Common myeloid progenitor, CD34-positive (primary cell): ENCODE measurements at regions not wholly inside any gene's neighbourhood (a gene's known extent, or its start where the extent isn't known, plus 50 kb on each side); places are given as distances from the start of the nearest gene placed in this dataset.
A peak's percentile ranks its signal among the peaks of the same experiment; 100 is the strongest.

Experiments
- CTCF ChIA-PET: fragments of 350-600 bp; sonication (Branson Sonifier 250); formaldehyde crosslinking; loops from one replicate; lab custom pipeline; 2021; ENCODE audit warnings: antibody characterized with exemption; lab: Charles Lee
- POLR2A ChIA-PET: fragments of 350-600 bp; sonication (Branson Sonifier 250); formaldehyde crosslinking; loops from one replicate; lab custom pipeline; 2021; ENCODE audit warnings: antibody characterized with exemption; lab: Charles Lee
- DNase-seq, 3 donors: peaks; one replicate each; pipeline versions ENCODE4 v3.0.0 to v3.0.0-alpha.2; 2013
- H3K27ac ChIP-seq, 2 experiments: 1 replicate in 1 of 2; 2 replicates in 1 of 2; pipeline ENCODE4 v1.7.0; 2013; ENCODE audit warnings: inconsistent platforms in 2 of 2, low read length in 2 of 2, mild to moderate bottlenecking in 2 of 2, low read depth in 1 of 2, moderate library complexity in 1 of 2; ENCODE audit not compliant: severe bottlenecking in 2 of 2, insufficient read depth in 1 of 2, poor library complexity in 1 of 2
- H3K27me3 ChIP-seq, 5 experiments: replicated peaks in 2 of 5; 1 replicate in 3 of 5; 2 replicates in 2 of 5; pipeline versions ENCODE4 v1.6.1 to v1.7.0; 2013; ENCODE audit warnings: low read length in 4 of 5, mild to moderate bottlenecking in 2 of 5, moderate library complexity in 2 of 5, inconsistent platforms in 1 of 5; ENCODE audit not compliant: insufficient read depth in 5 of 5, control insufficient read depth in 4 of 5
- H3K36me3 ChIP-seq, 4 experiments: 1 replicate in 2 of 4; 2 replicates in 2 of 4; pipeline versions ENCODE4 v1.6.1 to v1.7.0; 2013; ENCODE audit warnings: low read length in 3 of 4, control low read depth in 1 of 4, mild to moderate bottlenecking in 1 of 4; ENCODE audit not compliant: control insufficient read depth in 4 of 4, insufficient read depth in 4 of 4
- H3K4me1 ChIP-seq, 4 experiments: 1 replicate in 3 of 4; 2 replicates in 1 of 4; pipeline versions ENCODE4 v1.6.1 to v1.7.1; 2013; ENCODE audit warnings: low read length in 3 of 4, mild to moderate bottlenecking in 3 of 4, control low read depth in 1 of 4, inconsistent platforms in 1 of 4, moderate library complexity in 1 of 4; ENCODE audit not compliant: control insufficient read depth in 4 of 4, insufficient read depth in 4 of 4; ENCODE audit errors: control extremely low read depth in 1 of 4
- H3K4me3 ChIP-seq, 7 experiments: 1 replicate in 4 of 7; 2 replicates in 3 of 7; pipeline versions ENCODE4 v1.5.1 to v1.7.0; 2013; ENCODE audit warnings: mild to moderate bottlenecking in 7 of 7, low read length in 6 of 7, moderate library complexity in 6 of 7, inconsistent platforms in 2 of 7, low read depth in 2 of 7, control low read depth in 1 of 7; ENCODE audit not compliant: insufficient read depth in 4 of 7, control insufficient read depth in 1 of 7; ENCODE audit errors: extremely low read depth in 1 of 7
- H3K9me3 ChIP-seq, 5 experiments: 1 replicate in 4 of 5; 2 replicates in 1 of 5; pipeline versions ENCODE4 v1.6.1 to v1.7.1; 2013; ENCODE audit warnings: low read length in 4 of 5, mild to moderate bottlenecking in 2 of 5, inconsistent platforms in 1 of 5, low read depth in 1 of 5, moderate library complexity in 1 of 5; ENCODE audit not compliant: control insufficient read depth in 4 of 5, insufficient read depth in 2 of 5; ENCODE audit errors: control extremely low read depth in 1 of 5
- WGBS: methylation state at CpG from one replicate; pipeline ENCODE4 v1.1.5; 2013; ENCODE audit not compliant: insufficient coverage; 5-methylcytosine and 5-hydroxymethylcytosine counted together

- Histone ChIP-seq H3K27me3 (no peaks in the 10 kb centered on the region), H3K4me1 (peaks cover 0 to 3% (median 0%) of the 10 kb centered on the region in 4 experiments), H3K9me3 (peaks cover 0 to 9% (median 2%) of the 10 kb centered on the region in 5 experiments), H3K27ac (no peak overlapping the region), H3K36me3 (no peaks in the 10 kb centered on the region), H3K4me3 (no peak overlapping the region)
- 91% methylated on average over 4 of the region's 6 CpGs for WGBS
- ChIA-PET CTCF (interaction anchor here (2.2 kb wide), 1 partner anchor 43 kb away, joined by 5 read pairs; no protein-coding TSS in a partner anchor), POLR2A (no interaction called here)
- DNase-seq = no peak
Observed at GRCh38 chr18:26763446-26764110, 101.9 kb downstream of the AQP4 start.

GRCh38 chr18:26757263-26758019 is 108.1 kb downstream of the AQP4 start:
- WGBS = 96% methylated on average over 2 of the region's 4 CpGs
- H3K9me3 ChIP-seq = no peaks in the 10 kb centered on the region
- no peak for DNase-seq
- ChIA-PET POLR2A (no interaction called here), CTCF (interaction anchor here (1.0 kb wide), 1 partner anchor 11 kb away, joined by 4 read pairs; no protein-coding TSS in a partner anchor)
- H3K36me3 ChIP-seq = no peaks in the 10 kb centered on the region
- H3K4me1 ChIP-seq = peaks cover 0 to 3% (median 0%) of the 10 kb centered on the region in 4 experiments
- H3K4me3 ChIP-seq = no peak overlapping the region
- no peaks in the 10 kb centered on the region for H3K27me3 ChIP-seq
- H3K27ac ChIP-seq = no peak overlapping the region

- ChIA-PET CTCF (interaction anchor here (1.0 to 1.2 kb wide), 2 partner anchors 11 to 135 kb away, joined by 3 to 4 read pairs; no protein-coding TSS in a partner anchor), POLR2A (interaction anchor here (0.6 kb wide), 1 partner anchor 40 kb away, joined by 3 read pairs; no protein-coding TSS in a partner anchor)
- whole genome bisulfite sequencing = 100% methylated on average over 1 of the region's 2 CpGs
- peaks cover 0 to 3% (median 0%) of the 10 kb centered on the region in 4 experiments for H3K4me1 ChIP-seq
- no peak overlapping the region for H3K4me3 ChIP-seq
- no peak overlapping the region for H3K27ac ChIP-seq
- H3K36me3 ChIP-seq = no peaks in the 10 kb centered on the region
- DNase-seq = no peak
- H3K27me3 ChIP-seq = no peaks in the 10 kb centered on the region
- H3K9me3 ChIP-seq = no peaks in the 10 kb centered on the region
Observed at GRCh38 chr18:26756556-26756955, 109.0 kb downstream of the AQP4 start.

GRCh38 chr18:26746826-26747475 is 118.6 kb downstream of the AQP4 start:
- ChIA-PET POLR2A (no interaction called here), CTCF (interaction anchor here (1.7 kb wide), 1 partner anchor 10 kb away, joined by 4 read pairs; no protein-coding TSS in a partner anchor)
- Histone ChIP-seq H3K4me3 (no peak overlapping the region), H3K27ac (no peak overlapping the region), H3K9me3 (no peaks in the 10 kb centered on the region), H3K4me1 (peaks cover 0 to 7% (median 1%) of the 10 kb centered on the region in 4 experiments), H3K36me3 (no peaks in the 10 kb centered on the region), H3K27me3 (no peaks in the 10 kb centered on the region)
- WGBS = 90% methylated on average over 3 of the region's 10 CpGs
- DNase-seq = no peak

- Histone ChIP-seq H3K36me3 (no peaks in the 10 kb centered on the region), H3K27me3 (no peaks in the 10 kb centered on the region), H3K4me3 (no peak overlapping the region), H3K4me1 (peaks cover 0 to 7% (median 1%) of the 10 kb centered on the region in 4 experiments), H3K9me3 (no peaks in the 10 kb centered on the region), H3K27ac (no peak overlapping the region)
- WGBS = 22% methylated on average over 4 of the region's 5 CpGs
- DNase-seq = peak in 2 of 3 donors; percentile 23 to 45
- ChIA-PET POLR2A (no interaction called here), CTCF (interaction anchor here (0.8 to 1.7 kb wide), 4 partner anchors 9 to 19 kb away, joined by 3 to 4 read pairs (median 4); no protein-coding TSS in a partner anchor)
Observed at GRCh38 chr18:26746398-26746797, 119.1 kb downstream of the AQP4 start.

- ChIA-PET CTCF (interaction anchor here (0.8 to 1.7 kb wide), 4 partner anchors 8 to 18 kb away, joined by 3 to 4 read pairs (median 4); no protein-coding TSS in a partner anchor), POLR2A (no interaction called here)
- Histone ChIP-seq H3K27ac (no peak overlapping the region), H3K36me3 (no peaks in the 10 kb centered on the region), H3K9me3 (no peaks in the 10 kb centered on the region), H3K4me1 (peaks cover 0 to 7% (median 1%) of the 10 kb centered on the region in 4 experiments), H3K27me3 (no peaks in the 10 kb centered on the region), H3K4me3 (no peak overlapping the region)
- 95% methylated on average over 5 of the region's 6 CpGs for WGBS
- no peak for DNase-seq
Observed at GRCh38 chr18:26745288-26746181, 120.0 kb downstream of the AQP4 start.
